Naive B cell (primary cell): ENCODE measurements at regions not wholly inside any gene's neighbourhood (a gene's known extent, or its start where the extent isn't known, plus 50 kb on each side); places are given as distances from the start of the nearest gene placed in this dataset.

Source experiments
- ATAC-seq, 2 donors: fragments of 150-1000 bp; cut with Tn5 transposase; 2 replicates each; pipeline ENCODE4 v1.10.0; 2021; ENCODE audit warnings: low read depth in 2 of 2, mild to moderate bottlenecking in 2 of 2, moderate library complexity in 2 of 2
- DNase-seq: peaks from one replicate; pipeline ENCODE4 v3.0.0; 2022
- H3K27ac Mint-ChIP-seq, 6 donors: one replicate each; pipeline ENCODE4 v1.8.0; 2020 to 2022; ENCODE audit warnings: mild to moderate bottlenecking in 6 of 6, mixed read lengths in 6 of 6, moderate library complexity in 5 of 6, inconsistent platforms in 2 of 6
- H3K27me3 Mint-ChIP-seq, 3 donors: one replicate each; pipeline ENCODE4 v1.8.0; 2021 to 2022; ENCODE audit warnings: mixed read lengths in 3 of 3, mild to moderate bottlenecking in 1 of 3
- H3K36me3 Mint-ChIP-seq, 2 donors: one replicate each; pipeline ENCODE4 v1.8.0; 2020 to 2022; ENCODE audit warnings: mixed read lengths in 2 of 2, inconsistent platforms in 1 of 2, mild to moderate bottlenecking in 1 of 2
- H3K4me1 Mint-ChIP-seq, 3 donors: one replicate each; pipeline ENCODE4 v1.8.0; 2020 to 2022; ENCODE audit warnings: mixed read lengths in 3 of 3, inconsistent platforms in 1 of 3, mild to moderate bottlenecking in 1 of 3, moderate library complexity in 1 of 3
- H3K4me3 Mint-ChIP-seq, 8 donors: one replicate each; pipeline ENCODE4 v1.8.0; 2020 to 2022; ENCODE audit warnings: mild to moderate bottlenecking in 8 of 8, mixed read lengths in 8 of 8, moderate library complexity in 8 of 8, inconsistent platforms in 2 of 8
- H3K9me3 Mint-ChIP-seq, 7 donors: one replicate each; pipeline ENCODE4 v1.8.0; 2020 to 2022; ENCODE audit warnings: mixed read lengths in 7 of 7, mild to moderate bottlenecking in 5 of 7, inconsistent platforms in 2 of 7, moderate library complexity in 1 of 7

- DNase-seq (no peak), ATAC-seq (no peak)
- Mint-ChIP-seq H3K27ac (no peak overlapping the region), H3K27me3 (peaks cover 0 to 6% (median 0%) of the 10 kb centered on the region in 3 donors), H3K9me3 (no peaks in the 10 kb centered on the region), H3K4me1 (no peaks in the 10 kb centered on the region), H3K36me3 (no peaks in the 10 kb centered on the region), H3K4me3 (no peak overlapping the region)
These were observed 280.5 kb downstream of the ACTL7B start for GRCh38 chr9:108575276-108575675.

DNA sequence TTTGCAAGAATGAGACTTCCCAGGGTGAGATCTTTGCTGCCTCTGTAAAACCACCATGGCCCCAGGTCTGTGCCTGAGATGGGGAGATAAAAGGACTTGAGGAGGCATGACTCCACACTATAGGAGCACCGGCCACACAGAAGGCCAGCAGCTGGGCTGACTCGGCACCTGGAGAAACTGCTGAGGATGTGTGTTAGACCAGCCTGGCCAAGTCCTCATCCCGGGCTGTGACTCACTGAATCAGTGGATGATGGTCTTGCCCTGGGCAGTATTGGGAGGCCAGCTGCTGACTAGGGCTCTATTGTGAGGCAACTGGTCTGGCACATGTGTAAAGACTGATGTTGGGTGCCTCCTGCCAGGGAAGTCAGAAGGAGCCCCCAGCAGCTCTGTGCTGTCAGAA lies 286.2 kb downstream of the ACTL7B start:
- DNase-seq (no peak), ATAC-seq (no peak)
- Mint-ChIP-seq H3K27ac (peak overlapping the region in 1 of 6 donors; percentile 31), H3K4me1 (no peaks in the 10 kb centered on the region), H3K27me3 (peaks cover 6 to 13% (median 9%) of the 10 kb centered on the region in 3 donors), H3K36me3 (no peaks in the 10 kb centered on the region), H3K4me3 (no peak overlapping the region), H3K9me3 (no peaks in the 10 kb centered on the region)

GRCh38 chr9:108568093-108568492 lies 287.7 kb downstream of the ACTL7B start:
- Mint-ChIP-seq H3K4me3 (no peak overlapping the region), H3K4me1 (no peaks in the 10 kb centered on the region), H3K27me3 (peaks cover 6 to 13% (median 9%) of the 10 kb centered on the region in 3 donors), H3K9me3 (no peaks in the 10 kb centered on the region), H3K27ac (no peak overlapping the region), H3K36me3 (no peaks in the 10 kb centered on the region)
- ATAC-seq (no peak), DNase-seq (no peak)

- peaks cover 6 to 13% (median 9%) of the 10 kb centered on the region in 3 donors for H3K27me3 Mint-ChIP-seq
- H3K27ac Mint-ChIP-seq: no peak overlapping the region
- no peak for DNase-seq
- no peak for ATAC-seq
- H3K4me1 Mint-ChIP-seq: no peaks in the 10 kb centered on the region
- H3K4me3 Mint-ChIP-seq: no peak overlapping the region
- H3K36me3 Mint-ChIP-seq: no peaks in the 10 kb centered on the region
- H3K9me3 Mint-ChIP-seq: no peaks in the 10 kb centered on the region
These were observed 288.2 kb downstream of the ACTL7B start for GRCh38 chr9:108567571-108567970.

- ATAC-seq: peak; percentile 35 to 56
- Mint-ChIP-seq H3K27ac (peak overlapping the region in 1 of 6 donors; percentile 15), H3K9me3 (no peaks in the 10 kb centered on the region), H3K36me3 (no peaks in the 10 kb centered on the region), H3K27me3 (peaks cover 6 to 13% (median 9%) of the 10 kb centered on the region in 3 donors), H3K4me3 (no peak overlapping the region), H3K4me1 (no peaks in the 10 kb centered on the region)
- DNase-seq: peak; percentile 39
These were observed 290.0 kb downstream of the ACTL7B start for GRCh38 chr9:108565651-108566378.

- no peak overlapping the region for H3K27ac Mint-ChIP-seq
- no peaks in the 10 kb centered on the region for H3K4me1 Mint-ChIP-seq
- H3K4me3 Mint-ChIP-seq: no peak overlapping the region
- DNase-seq (no peak), ATAC-seq (no peak)
- no peaks in the 10 kb centered on the region for H3K36me3 Mint-ChIP-seq
- H3K27me3 Mint-ChIP-seq: peaks cover 7 to 11% (median 9%) of the 10 kb centered on the region in 3 donors
- H3K9me3 Mint-ChIP-seq: no peaks in the 10 kb centered on the region
These were observed 293.6 kb downstream of the ACTL7B start for GRCh38 chr9:108562176-108562575.

- no peaks in the 10 kb centered on the region for H3K9me3 Mint-ChIP-seq
- no peak overlapping the region for H3K4me3 Mint-ChIP-seq
- DNase-seq (no peak), ATAC-seq (no peak)
- no peaks in the 10 kb centered on the region for H3K36me3 Mint-ChIP-seq
- H3K27me3 Mint-ChIP-seq: peaks cover 7 to 12% (median 11%) of the 10 kb centered on the region in 3 donors
- no peaks in the 10 kb centered on the region for H3K4me1 Mint-ChIP-seq
- peak overlapping the region in 1 of 6 donors; percentile 39 for H3K27ac Mint-ChIP-seq
These were observed 296.4 kb downstream of the ACTL7B start for GRCh38 chr9:108559432-108559831.

GRCh38 chr9:108554831-108555230 lies 301.0 kb downstream of the ACTL7B start:
- Mint-ChIP-seq H3K36me3 (no peaks in the 10 kb centered on the region), H3K27ac (no peak overlapping the region), H3K27me3 (peaks cover 7 to 10% (median 7%) of the 10 kb centered on the region in 3 donors), H3K4me1 (no peaks in the 10 kb centered on the region), H3K4me3 (no peak overlapping the region), H3K9me3 (no peaks in the 10 kb centered on the region)
- ATAC-seq: no peak
- DNase-seq: no peak

GRCh38 chr9:108553111-108553635 lies 302.6 kb downstream of the ACTL7B start:
- peak overlapping the region in 1 of 6 donors; percentile 4 for H3K27ac Mint-ChIP-seq
- no peaks in the 10 kb centered on the region for H3K36me3 Mint-ChIP-seq
- no peak for DNase-seq
- no peaks in the 10 kb centered on the region for H3K4me1 Mint-ChIP-seq
- H3K4me3 Mint-ChIP-seq: no peak overlapping the region
- ATAC-seq: no peak
- H3K27me3 Mint-ChIP-seq: peaks cover under 1 to 3% (median 1%) of the 10 kb centered on the region in 3 donors
- no peaks in the 10 kb centered on the region for H3K9me3 Mint-ChIP-seq

DNA sequence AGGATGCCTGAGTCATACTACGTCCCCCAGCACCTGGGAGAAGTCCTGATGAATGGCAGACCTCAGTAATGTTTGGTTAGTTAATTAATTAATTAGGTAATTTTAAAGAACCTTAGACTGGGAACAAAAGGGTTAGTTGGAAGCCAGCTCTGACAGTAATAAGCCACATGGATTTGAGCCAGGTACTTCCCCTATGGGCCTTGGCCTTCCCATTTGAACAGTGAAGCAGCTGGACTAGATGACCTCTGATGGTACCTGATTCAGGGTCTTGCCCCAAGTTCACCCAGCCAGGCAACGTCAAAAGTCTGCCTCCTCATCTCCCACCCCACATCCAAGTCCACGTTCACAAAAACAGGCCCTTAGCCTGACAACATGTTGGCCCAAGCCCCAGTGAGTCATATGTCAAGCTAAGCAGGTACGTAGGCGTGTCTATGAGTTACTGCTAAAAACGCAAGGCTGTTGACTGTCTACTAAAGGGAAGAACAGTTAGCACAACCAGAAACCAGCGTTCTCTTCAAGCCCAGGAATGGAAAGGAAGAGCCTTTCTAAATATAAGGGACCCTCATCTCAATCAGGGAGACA lies 303.2 kb downstream of the ACTL7B start:
- DNase-seq (no peak), ATAC-seq (no peak)
- no peaks in the 10 kb centered on the region for H3K9me3 Mint-ChIP-seq
- H3K27me3 Mint-ChIP-seq: peaks cover 0 to 3% (median 0%) of the 10 kb centered on the region in 3 donors
- no peaks in the 10 kb centered on the region for H3K4me1 Mint-ChIP-seq
- H3K4me3 Mint-ChIP-seq: no peak overlapping the region
- H3K27ac Mint-ChIP-seq: peak overlapping the region in 1 of 6 donors; percentile 41
- H3K36me3 Mint-ChIP-seq: no peaks in the 10 kb centered on the region

DNA sequence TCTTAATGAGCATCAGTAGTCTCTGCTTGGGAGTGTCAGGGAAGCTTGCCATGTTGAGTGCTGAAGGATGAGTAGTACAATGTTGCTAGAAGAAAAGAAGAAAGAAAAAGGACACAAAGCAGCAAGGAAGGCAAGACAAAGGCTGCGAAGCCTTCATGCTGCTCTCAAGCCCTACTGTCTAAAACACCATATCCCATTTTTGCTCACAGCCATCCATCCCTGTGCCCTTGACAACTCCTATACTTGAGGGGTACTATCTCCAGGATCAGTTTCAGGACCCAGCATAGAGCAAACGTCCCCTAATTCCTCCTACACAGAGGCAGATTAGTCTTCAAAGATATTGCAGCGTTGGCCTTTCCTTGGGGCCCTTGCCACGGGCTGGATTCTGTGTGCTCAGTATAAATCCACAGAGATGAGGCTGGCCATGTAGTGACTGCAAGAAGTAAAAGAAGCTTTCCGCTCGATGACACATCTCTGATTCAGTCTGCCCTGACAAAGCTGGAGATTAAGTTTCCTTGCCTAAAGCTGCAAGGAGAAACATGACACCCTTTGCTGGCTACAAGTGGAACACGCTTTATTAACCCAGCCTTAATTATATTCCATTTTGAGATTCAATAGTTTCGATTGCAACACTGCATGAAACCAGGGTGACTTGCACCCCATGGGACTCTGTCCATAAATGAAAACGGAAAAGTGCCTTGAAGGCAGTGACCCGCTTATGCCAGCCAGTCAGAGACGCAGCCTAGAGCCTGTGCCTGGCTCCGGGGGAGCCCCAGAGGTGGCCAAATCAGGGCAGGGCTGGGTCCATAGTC lies 304.6 kb downstream of the ACTL7B start:
- Mint-ChIP-seq H3K36me3 (no peaks in the 10 kb centered on the region), H3K4me1 (no peaks in the 10 kb centered on the region), H3K4me3 (no peak overlapping the region), H3K9me3 (no peaks in the 10 kb centered on the region), H3K27ac (peak overlapping the region in 1 of 6 donors; percentile 45), H3K27me3 (peaks cover 0 to 3% (median 0%) of the 10 kb centered on the region in 3 donors)
- DNase-seq (no peak), ATAC-seq (no peak)

DNA sequence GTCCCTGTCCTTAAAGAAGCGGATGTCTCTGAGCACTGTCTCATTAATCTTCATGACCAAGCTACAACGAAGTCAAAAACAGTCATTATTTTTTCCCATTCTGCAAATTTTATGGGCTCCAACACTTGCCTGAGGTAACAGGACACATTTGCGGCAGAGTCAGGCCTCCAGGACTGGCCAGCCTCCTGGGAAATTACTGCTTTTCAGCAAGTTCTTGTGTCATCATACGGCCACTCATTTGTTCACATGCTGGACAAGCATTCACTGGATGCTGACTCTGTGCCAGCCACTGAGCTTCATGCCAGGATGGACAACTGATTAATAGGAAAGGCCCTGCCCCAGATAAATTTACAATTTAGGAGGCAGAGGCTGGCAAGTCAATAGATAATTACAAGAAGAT lies 305.7 kb downstream of the ACTL7B start:
- peak overlapping the region in 1 of 6 donors; percentile 55 for H3K27ac Mint-ChIP-seq
- peaks cover 0 to 4% (median 3%) of the 10 kb centered on the region in 3 donors for H3K27me3 Mint-ChIP-seq
- ATAC-seq (no peak), DNase-seq (no peak)
- H3K4me3 Mint-ChIP-seq: no peak overlapping the region
- no peaks in the 10 kb centered on the region for H3K4me1 Mint-ChIP-seq
- H3K9me3 Mint-ChIP-seq: no peaks in the 10 kb centered on the region
- no peaks in the 10 kb centered on the region for H3K36me3 Mint-ChIP-seq

- Mint-ChIP-seq H3K9me3 (no peaks in the 10 kb centered on the region), H3K4me1 (no peaks in the 10 kb centered on the region), H3K27me3 (peaks cover 0 to 6% (median 4%) of the 10 kb centered on the region in 3 donors), H3K36me3 (no peaks in the 10 kb centered on the region), H3K27ac (no peak overlapping the region), H3K4me3 (no peak overlapping the region)
- ATAC-seq: no peak
- DNase-seq: no peak
These were observed 306.6 kb downstream of the ACTL7B start for GRCh38 chr9:108549184-108549583.
